Urinary bladder (tissue), 3 donors: ENCODE measurements at regions not wholly inside any gene's neighbourhood (a gene's known extent, or its start where the extent isn't known, plus 50 kb on each side); places are given as distances from the start of the nearest gene placed in this dataset.
"Not testable (repeated sequence)": the region's sequence is repeated elsewhere in the genome, so short reads cannot be mapped to it uniquely, and the experiment has no call there.

Source experiments
- DNase-seq: peaks from one replicate; pipeline ENCODE4 v3.0.0-alpha.2; 2015; ENCODE audit errors: extremely low spot score
- H3K27ac ChIP-seq: one replicate; pipeline ENCODE4 v1.5.1; 2013; ENCODE audit warnings: low read depth, mild to moderate bottlenecking, moderate library complexity
- H3K36me3 ChIP-seq: one replicate; pipeline ENCODE4 v1.6.1; 2013; ENCODE audit warnings: mild to moderate bottlenecking, moderate library complexity; ENCODE audit not compliant: insufficient read depth
- H3K4me1 ChIP-seq: one replicate; pipeline ENCODE4 v1.6.1; 2013; ENCODE audit warnings: mild to moderate bottlenecking, moderate library complexity; ENCODE audit not compliant: insufficient read depth
- H3K4me3 ChIP-seq: one replicate; pipeline ENCODE4 v1.5.1; 2013; ENCODE audit warnings: low read depth, low read length
- WGBS: extraction: QIAGEN DNeasy Blood & Tissue Kit; methylation state at CpG from one replicate; pipeline ENCODE4 v1.1.7; 2013; 5-methylcytosine and 5-hydroxymethylcytosine counted together
- donor health status: healthy with polysubstance abuse.
- donor health status: healthy.

GRCh38 chr9:81062995-81063394 is 626.4 kb downstream of the TLE1 start:
- not testable (repeated sequence) for DNase-seq, H3K27ac ChIP-seq, H3K4me1 ChIP-seq, H3K4me3 ChIP-seq, H3K36me3 ChIP-seq
- 64% methylated on average over 3 of the region's 3 CpGs for WGBS

- Histone ChIP-seq H3K36me3 (no peaks in the 10 kb centered on the region), H3K27ac (no peak overlapping the region), H3K4me1 (no peaks in the 10 kb centered on the region), H3K4me3 (no peak overlapping the region)
- DNase-seq = no peak
- 81% methylated on average over 2 of the region's 2 CpGs for WGBS
Measured at GRCh38 chr9:81058782-81059181, 630.6 kb downstream of the TLE1 start.

GRCh38 chr9:81053298-81054025 is 635.9 kb downstream of the TLE1 start:
- Histone ChIP-seq H3K4me3 (no peak overlapping the region), H3K4me1 (no peaks in the 10 kb centered on the region), H3K36me3 (no peaks in the 10 kb centered on the region), H3K27ac (no peak overlapping the region)
- no peak for DNase-seq
- WGBS = 78% methylated on average over 1 of the region's 1 CpG

GRCh38 chr9:81052846-81053245 is 636.5 kb downstream of the TLE1 start:
- WGBS = 91% methylated on average over 1 of the region's 1 CpG
- DNase-seq = no peak
- no peaks in the 10 kb centered on the region for H3K4me1 ChIP-seq
- no peak overlapping the region for H3K4me3 ChIP-seq
- no peak overlapping the region for H3K27ac ChIP-seq
- no peaks in the 10 kb centered on the region for H3K36me3 ChIP-seq

GRCh38 chr9:81047280-81047679 is 642.1 kb downstream of the TLE1 start:
- WGBS = 97% methylated on average over 1 of the region's 1 CpG
- H3K36me3 ChIP-seq = no peaks in the 10 kb centered on the region
- DNase-seq = no peak
- H3K4me1 ChIP-seq = no peaks in the 10 kb centered on the region
- no peak overlapping the region for H3K4me3 ChIP-seq
- no peak overlapping the region for H3K27ac ChIP-seq

GRCh38 chr9:81045658-81046057 is 643.7 kb downstream of the TLE1 start:
- no peak overlapping the region for H3K27ac ChIP-seq
- no peaks in the 10 kb centered on the region for H3K4me1 ChIP-seq
- H3K4me3 ChIP-seq = no peak overlapping the region
- H3K36me3 ChIP-seq = no peaks in the 10 kb centered on the region
- DNase-seq = no peak
- WGBS = 86% methylated on average over 1 of the region's 1 CpG

GRCh38 chr9:81037889-81038288 is 651.5 kb downstream of the TLE1 start:
- H3K27ac ChIP-seq = no peak overlapping the region
- 60% methylated on average over 2 of the region's 2 CpGs for WGBS
- H3K36me3 ChIP-seq = no peaks in the 10 kb centered on the region
- H3K4me1 ChIP-seq = no peaks in the 10 kb centered on the region
- DNase-seq = no peak
- H3K4me3 ChIP-seq = no peak overlapping the region

- no peak overlapping the region for H3K4me3 ChIP-seq
- WGBS = 97% methylated on average over 1 of the region's 1 CpG
- no peak for DNase-seq
- H3K27ac ChIP-seq = no peak overlapping the region
- H3K4me1 ChIP-seq = no peaks in the 10 kb centered on the region
- H3K36me3 ChIP-seq = no peaks in the 10 kb centered on the region
Measured at GRCh38 chr9:81035601-81036000, 653.7 kb downstream of the TLE1 start.

GRCh38 chr9:81035171-81035570 is 654.2 kb downstream of the TLE1 start:
- Histone ChIP-seq H3K4me1 (no peaks in the 10 kb centered on the region), H3K36me3 (no peaks in the 10 kb centered on the region), H3K4me3 (no peak overlapping the region), H3K27ac (no peak overlapping the region)
- WGBS = 20% methylated on average over 4 of the region's 4 CpGs
- DNase-seq = peak; percentile 28

- H3K36me3 ChIP-seq = no peaks in the 10 kb centered on the region
- H3K27ac ChIP-seq = peak overlapping the region; percentile 10
- H3K4me1 ChIP-seq = no peaks in the 10 kb centered on the region
- no peak overlapping the region for H3K4me3 ChIP-seq
- no peak for DNase-seq
- 17% methylated on average over 1 of the region's 1 CpG for WGBS
Measured at GRCh38 chr9:81032831-81033230, 656.5 kb downstream of the TLE1 start.

GRCh38 chr9:81032030-81032572 is 657.2 kb downstream of the TLE1 start:
- Histone ChIP-seq H3K36me3 (no peaks in the 10 kb centered on the region), H3K27ac (no peak overlapping the region), H3K4me1 (no peaks in the 10 kb centered on the region), H3K4me3 (no peak overlapping the region)
- DNase-seq = no peak
- WGBS = 42% methylated on average over 2 of the region's 2 CpGs

GRCh38 chr9:81031422-81032029 is 657.8 kb downstream of the TLE1 start:
- DNase-seq = no peak
- 93% methylated on average over 7 of the region's 7 CpGs for WGBS
- no peaks in the 10 kb centered on the region for H3K36me3 ChIP-seq
- no peak overlapping the region for H3K4me3 ChIP-seq
- no peak overlapping the region for H3K27ac ChIP-seq
- H3K4me1 ChIP-seq = no peaks in the 10 kb centered on the region

- Histone ChIP-seq H3K27ac (no peak overlapping the region), H3K4me3 (no peak overlapping the region), H3K4me1 (no peaks in the 10 kb centered on the region), H3K36me3 (no peaks in the 10 kb centered on the region)
- DNase-seq = no peak
Measured at GRCh38 chr9:81030027-81030426, 659.3 kb downstream of the TLE1 start.

- no peak for DNase-seq
- no peak overlapping the region for H3K4me3 ChIP-seq
- H3K36me3 ChIP-seq = no peaks in the 10 kb centered on the region
- no peaks in the 10 kb centered on the region for H3K4me1 ChIP-seq
- no peak overlapping the region for H3K27ac ChIP-seq
- WGBS = 90% methylated on average over 4 of the region's 4 CpGs
Measured at GRCh38 chr9:81028504-81028903, 660.8 kb downstream of the TLE1 start.
